ENCODE measurements at regions not wholly inside any gene's neighbourhood (a gene's known extent, or its start where the extent isn't known, plus 50 kb on each side); places are given as distances from the start of the nearest gene placed in this dataset.

- no peak overlapping the region for H2AFZ ChIP-seq (ENCODE audit: control insufficient read depth, low read length)
- no peak overlapping the region for H3K9ac ChIP-seq (ENCODE audit: control insufficient read depth, extremely low read depth, insufficient read depth, low read length)
- H3K36me3 ChIP-seq (ENCODE audit: control insufficient read depth in 2 of 2, extremely low read depth in 1 of 2, insufficient read depth in 2 of 2, low read length in 2 of 2), result no peaks in the 10 kb centered on the region
- no peaks in the 10 kb centered on the region for H3K9me1 ChIP-seq (ENCODE audit: control insufficient read depth, extremely low read depth, insufficient read depth, low read length)
- dilution Hi-C loops (cut with MboI; ENCODE audit: extremely low pct_ligation_motif_present, low sequenced_read_pairs), result no loop called here
- H3K27ac ChIP-seq (ENCODE audit: control insufficient read depth, insufficient read depth, low read length), result no peak overlapping the region
- H3K9me3 ChIP-seq (ENCODE audit: control insufficient read depth, low read depth, low read length), result no peaks in the 10 kb centered on the region
- FAIRE-seq, result no peak
- TF ChIP-seq CTCF (optimal IDR thresholded peaks at IDR 0.05 in 1 of 3, IDR thresholded peaks at IDR 0.05 in 1 of 3, conservative IDR thresholded peaks at IDR 0.05 in 1 of 3; ENCODE audit: extremely low read depth in 1 of 3, insufficient read depth in 2 of 3, low read length in 3 of 3) (no peak), EZH2 (IDR thresholded peaks at IDR 0.05; ENCODE audit: low read length) (no peak)
- H3K4me1 ChIP-seq (ENCODE audit: control insufficient read depth, extremely low read depth, insufficient read depth, low read length), result no peaks in the 10 kb centered on the region
- no peaks in the 10 kb centered on the region for H3K79me2 ChIP-seq (ENCODE audit: control insufficient read depth, insufficient read depth, low read length)
- H3K4me2 ChIP-seq (ENCODE audit: control insufficient read depth, extremely low read depth, insufficient read depth, low read depth, low read length), result no peak overlapping the region
- no peak overlapping the region for H3K4me3 ChIP-seq (ENCODE audit: control insufficient read depth in 2 of 3, extremely low read depth in 1 of 3, insufficient read depth in 2 of 3, low read depth in 1 of 3, low read length in 3 of 3)
- H4K20me1 ChIP-seq (ENCODE audit: control insufficient read depth, extremely low read depth, insufficient read depth, low read length), result no peaks in the 10 kb centered on the region
- DNase-seq (ENCODE audit: low read depth, low spot score), result no peak
- peaks cover 57% of the 10 kb centered on the region for H3K27me3 ChIP-seq (ENCODE audit: control insufficient read depth, extremely low read depth, insufficient read depth, low read length)
Measured at GRCh38 chr12:132422040-132422380, 67.9 kb upstream of the FBRSL1 start.

- dilution Hi-C loops (cut with MboI; ENCODE audit: extremely low pct_ligation_motif_present, low sequenced_read_pairs), result no loop called here
- H3K9ac ChIP-seq (ENCODE audit: control insufficient read depth, extremely low read depth, insufficient read depth, low read length), result no peak overlapping the region
- no peak overlapping the region for H3K4me3 ChIP-seq (ENCODE audit: control insufficient read depth in 2 of 3, extremely low read depth in 1 of 3, insufficient read depth in 2 of 3, low read depth in 1 of 3, low read length in 3 of 3)
- no peaks in the 10 kb centered on the region for H3K4me1 ChIP-seq (ENCODE audit: control insufficient read depth, extremely low read depth, insufficient read depth, low read length)
- H3K9me1 ChIP-seq (ENCODE audit: control insufficient read depth, extremely low read depth, insufficient read depth, low read length), result no peaks in the 10 kb centered on the region
- H2AFZ ChIP-seq (ENCODE audit: control insufficient read depth, low read length), result no peak overlapping the region
- no peak for DNase-seq (ENCODE audit: low read depth, low spot score)
- no peaks in the 10 kb centered on the region for H3K36me3 ChIP-seq (ENCODE audit: control insufficient read depth in 2 of 2, extremely low read depth in 1 of 2, insufficient read depth in 2 of 2, low read length in 2 of 2)
- no peaks in the 10 kb centered on the region for H3K79me2 ChIP-seq (ENCODE audit: control insufficient read depth, insufficient read depth, low read length)
- FAIRE-seq, result no peak
- no peaks in the 10 kb centered on the region for H3K9me3 ChIP-seq (ENCODE audit: control insufficient read depth, low read depth, low read length)
- no peaks in the 10 kb centered on the region for H4K20me1 ChIP-seq (ENCODE audit: control insufficient read depth, extremely low read depth, insufficient read depth, low read length)
- TF ChIP-seq EZH2 (IDR thresholded peaks at IDR 0.05; ENCODE audit: low read length) (no peak), CTCF (optimal IDR thresholded peaks at IDR 0.05 in 1 of 3, IDR thresholded peaks at IDR 0.05 in 1 of 3, conservative IDR thresholded peaks at IDR 0.05 in 1 of 3; ENCODE audit: extremely low read depth in 1 of 3, insufficient read depth in 2 of 3, low read length in 3 of 3) (no peak)
- no peak overlapping the region for H3K4me2 ChIP-seq (ENCODE audit: control insufficient read depth, extremely low read depth, insufficient read depth, low read depth, low read length)
- no peak overlapping the region for H3K27ac ChIP-seq (ENCODE audit: control insufficient read depth, insufficient read depth, low read length)
- peaks cover 47% of the 10 kb centered on the region for H3K27me3 ChIP-seq (ENCODE audit: control insufficient read depth, extremely low read depth, insufficient read depth, low read length)
Measured at GRCh38 chr12:132419631-132420246, 70.2 kb upstream of the FBRSL1 start.

Data from keratinocyte (primary cell).